SJSA1 (cell line): ENCODE measurements at regions not wholly inside any gene's neighbourhood (a gene's known extent, or its start where the extent isn't known, plus 50 kb on each side); places are given as distances from the start of the nearest gene placed in this dataset.

Experiments
- DNase-seq, 2 experiments: peaks; one replicate each; pipeline ENCODE4 v3.0.0-alpha.2; 2015 to 2020; ENCODE audit warnings: low spot score in 2 of 2, low read depth in 1 of 2
- H3K27ac ChIP-seq: fragments of 250-450 bp; sonication (Bioruptor Pico); 2 replicates; pipeline ENCODE4 v1.5.1; 2020; ENCODE audit warnings: mild to moderate bottlenecking, moderate library complexity
- H3K27me3 ChIP-seq: fragments of 250-450 bp; sonication (Bioruptor Pico); replicated peaks from 2 replicates; pipeline ENCODE4 v1.5.1; 2020; ENCODE audit warnings: mild to moderate bottlenecking, moderate library complexity
- H3K36me3 ChIP-seq: fragments of 250-450 bp; sonication (Bioruptor Pico); 2 replicates; pipeline ENCODE4 v1.5.1; 2020; ENCODE audit warnings: mild to moderate bottlenecking
- H3K4me1 ChIP-seq: fragments of 250-450 bp; sonication (Bioruptor Pico); replicated peaks from 2 replicates; pipeline ENCODE4 v1.6.1; 2021; ENCODE audit warnings: mild to moderate bottlenecking
- H3K4me3 ChIP-seq: fragments of 250-450 bp; sonication (Bioruptor Pico); 2 replicates; pipeline ENCODE4 v1.5.1; 2020; ENCODE audit warnings: mild to moderate bottlenecking
- H3K9me3 ChIP-seq: fragments of 250-450 bp; sonication (Bioruptor Pico); replicated peaks from 2 replicates; pipeline ENCODE4 v1.5.1; 2020; ENCODE audit warnings: mild to moderate bottlenecking

DNA sequence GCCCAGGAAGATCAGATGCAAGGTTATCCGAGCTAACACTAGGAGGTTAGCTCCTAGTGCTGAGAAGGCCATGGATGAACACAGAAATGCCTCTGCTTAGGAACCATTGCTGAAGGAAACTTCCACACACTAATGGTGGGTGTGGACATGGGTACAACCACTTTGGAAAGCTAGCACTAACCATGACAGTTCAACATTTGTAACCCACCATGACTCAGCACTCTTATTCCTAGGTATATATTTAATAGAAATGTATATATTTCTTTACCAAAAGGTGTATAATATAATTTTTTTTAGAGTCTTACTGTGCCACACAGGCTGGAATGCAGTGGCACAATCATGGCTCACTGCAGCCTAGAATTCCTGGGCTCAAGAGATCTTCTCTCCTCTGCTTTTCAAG is 85.3 kb upstream of the BTBD3 start:
- 0 out of 2 replicates have a peak, but pooled peaks cover 7% of the 10 kb centered on the region for H3K4me1 ChIP-seq
- H3K9me3 ChIP-seq: no peaks in the 10 kb centered on the region
- no peak for DNase-seq
- H3K36me3 ChIP-seq: no peaks in the 10 kb centered on the region
- H3K27ac ChIP-seq: no peak overlapping the region
- H3K4me3 ChIP-seq: no peak overlapping the region
- no peaks in the 10 kb centered on the region for H3K27me3 ChIP-seq

DNA sequence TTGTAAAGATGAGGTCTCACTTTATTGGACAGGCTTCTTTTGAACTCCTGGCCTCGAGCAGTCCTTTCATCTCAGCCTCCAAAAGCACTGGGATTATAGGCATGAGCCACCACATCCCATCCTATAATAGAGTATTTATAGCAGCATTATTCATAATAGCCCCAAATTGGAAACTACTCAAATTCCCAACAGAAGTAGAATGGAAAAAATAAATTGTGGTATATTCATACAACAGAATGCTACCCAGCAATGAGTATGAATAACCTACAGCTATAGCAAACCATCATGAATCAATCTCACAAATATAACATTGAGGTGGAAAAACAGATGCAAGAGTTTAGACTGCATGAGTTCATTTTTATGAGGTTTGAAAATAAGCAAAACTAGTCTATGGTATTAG is 84.8 kb upstream of the BTBD3 start:
- DNase-seq: no peak
- no peaks in the 10 kb centered on the region for H3K9me3 ChIP-seq
- H3K36me3 ChIP-seq: no peaks in the 10 kb centered on the region
- 0 out of 2 replicates have a peak, but pooled peaks cover 7% of the 10 kb centered on the region for H3K4me1 ChIP-seq
- H3K27ac ChIP-seq: no peak overlapping the region
- no peak overlapping the region for H3K4me3 ChIP-seq
- no peaks in the 10 kb centered on the region for H3K27me3 ChIP-seq

DNA sequence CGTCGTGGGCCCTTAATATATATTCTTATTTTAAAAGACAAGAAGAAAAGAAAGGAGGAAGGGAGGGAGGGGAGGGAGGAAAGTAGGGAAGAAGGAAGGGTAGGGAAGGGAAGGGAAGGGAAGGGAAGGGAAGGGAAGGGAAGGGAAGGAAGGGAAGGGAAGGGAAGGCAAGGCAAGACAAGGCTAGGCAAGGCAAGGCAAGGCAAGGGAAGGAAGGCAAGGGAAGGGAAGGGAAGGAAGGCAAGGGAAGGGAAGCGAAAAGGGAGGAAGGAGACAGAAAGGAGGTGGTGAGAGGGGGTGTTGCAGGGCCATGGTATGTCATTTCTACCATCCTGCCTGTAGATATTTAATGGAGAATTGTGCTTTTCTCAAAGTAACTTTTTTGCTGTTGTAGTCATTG is 83.9 kb upstream of the BTBD3 start:
- Histone ChIP-seq H3K9me3 (no peaks in the 10 kb centered on the region), H3K4me1 (0 out of 2 replicates have a peak, but pooled peaks cover 7% of the 10 kb centered on the region), H3K27me3 (no peaks in the 10 kb centered on the region), H3K4me3 (no peak overlapping the region), H3K36me3 (no peaks in the 10 kb centered on the region), H3K27ac (no peak overlapping the region)
- DNase-seq: no peak

DNA sequence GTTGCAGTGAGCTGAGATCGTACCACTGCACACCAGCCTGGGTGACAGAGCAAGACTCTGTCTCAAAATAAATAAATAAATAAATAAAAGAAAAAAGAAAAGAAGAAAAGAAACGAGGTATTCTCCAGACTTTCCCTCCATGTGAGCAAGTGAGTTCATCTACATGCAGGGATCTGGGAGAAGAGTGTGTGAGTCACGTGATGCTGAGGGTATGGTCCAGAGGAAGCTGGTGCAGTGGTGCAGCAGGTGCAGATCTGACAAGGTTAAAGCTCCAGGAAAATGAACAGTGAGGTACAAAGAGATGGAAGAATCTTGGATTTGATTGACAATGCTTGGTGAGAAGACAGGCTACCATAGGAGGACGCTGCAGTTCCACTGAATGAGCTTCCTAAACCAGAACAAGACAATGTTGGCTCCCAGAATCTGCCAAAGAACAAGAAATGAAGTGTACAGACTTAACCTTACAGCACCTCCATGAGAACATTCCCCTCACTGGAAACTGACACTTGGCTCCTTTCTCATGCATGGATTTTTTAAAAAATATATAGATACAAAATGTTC is 79.5 kb upstream of the BTBD3 start:
- Histone ChIP-seq H3K4me1 (peaks cover 5% of the 10 kb centered on the region; the same call in 1 of the 2 replicates), H3K27me3 (no peaks in the 10 kb centered on the region), H3K9me3 (no peaks in the 10 kb centered on the region), H3K36me3 (no peaks in the 10 kb centered on the region), H3K27ac (no peak overlapping the region), H3K4me3 (no peak overlapping the region)
- no peak for DNase-seq

DNA sequence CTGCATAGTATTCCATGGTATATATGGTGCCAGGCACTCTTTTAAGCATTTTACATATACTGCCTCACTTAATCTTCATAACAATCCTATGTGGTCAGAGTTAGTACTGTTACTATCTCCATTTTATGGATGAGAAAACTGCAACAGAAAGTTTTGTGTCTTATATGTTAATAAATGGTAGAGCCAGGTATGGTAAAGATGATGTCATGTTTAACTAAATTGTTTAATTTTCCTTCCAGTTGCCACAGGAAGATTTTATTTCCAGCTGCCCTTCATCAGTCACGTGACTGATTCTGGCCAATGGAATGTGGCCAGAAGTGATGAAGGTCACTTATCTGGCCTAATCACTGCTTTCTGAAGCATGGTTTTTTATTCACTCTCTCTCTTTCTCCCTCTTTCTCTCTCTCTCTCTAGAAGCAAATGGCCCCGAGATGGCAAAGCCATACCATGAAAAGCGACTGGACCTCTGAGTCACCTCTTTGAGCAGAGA is 75.7 kb upstream of the BTBD3 start:
- H3K27me3 ChIP-seq: no peaks in the 10 kb centered on the region
- no peak for DNase-seq
- no peaks in the 10 kb centered on the region for H3K9me3 ChIP-seq

DNA sequence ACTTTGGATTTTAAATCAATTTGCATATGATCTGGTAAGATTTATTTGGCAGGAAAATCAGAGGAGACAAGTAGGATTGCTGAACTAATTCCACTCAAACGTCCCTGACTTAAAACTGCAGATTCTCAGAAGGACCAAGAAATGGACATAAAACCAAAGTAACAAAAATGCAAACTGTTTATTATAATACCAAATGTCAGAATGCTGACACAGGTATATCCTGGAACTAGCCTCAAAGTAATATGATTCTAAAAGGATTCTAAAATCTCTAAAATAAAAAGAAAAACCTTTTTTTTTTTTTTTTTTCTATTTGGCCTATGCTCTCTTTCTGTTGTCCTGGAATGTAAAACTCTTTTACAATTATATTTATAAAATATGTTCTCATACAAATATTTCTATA is 74.4 kb upstream of the BTBD3 start:
- Histone ChIP-seq H3K4me3 (no peak overlapping the region), H3K27me3 (no peaks in the 10 kb centered on the region), H3K9me3 (no peaks in the 10 kb centered on the region), H3K36me3 (no peaks in the 10 kb centered on the region), H3K27ac (no peak overlapping the region), H3K4me1 (peaks cover 7% of the 10 kb centered on the region; the same call in 1 of the 2 replicates)
- no peak for DNase-seq

More for the DNA sequence above, 75.7 kb upstream of the BTBD3 start:
- H3K4me1 ChIP-seq: no peaks in the 10 kb centered on the region; the same call in 1 of the 2 replicates
- H3K36me3 ChIP-seq: no peaks in the 10 kb centered on the region
- H3K4me3 ChIP-seq: no peak overlapping the region
- no peak overlapping the region for H3K27ac ChIP-seq

DNA sequence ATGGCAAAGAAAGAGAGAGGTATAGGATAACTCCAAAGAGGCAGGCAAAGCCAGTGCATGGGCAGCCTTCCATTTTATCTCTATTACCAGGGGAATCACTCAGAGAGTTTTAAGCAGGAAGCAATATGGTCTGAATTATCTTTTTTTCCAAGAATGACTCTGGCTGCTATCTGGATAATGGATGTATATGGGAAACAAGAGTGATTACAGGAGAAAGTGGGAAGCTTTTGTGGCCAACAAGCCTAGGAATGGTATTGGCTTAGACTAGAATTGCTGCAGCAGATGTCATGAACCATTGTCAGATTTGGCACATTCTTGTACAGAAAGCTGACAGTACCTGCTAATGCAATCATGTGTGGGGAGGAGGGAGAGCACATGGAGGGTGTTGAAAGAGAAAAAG is 73.0 kb upstream of the BTBD3 start:
- Histone ChIP-seq H3K4me3 (no peak overlapping the region), H3K9me3 (no peaks in the 10 kb centered on the region), H3K27me3 (no peaks in the 10 kb centered on the region), H3K27ac (no peak overlapping the region), H3K4me1 (peaks cover 9% of the 10 kb centered on the region), H3K36me3 (no peaks in the 10 kb centered on the region)
- no peak for DNase-seq

DNA sequence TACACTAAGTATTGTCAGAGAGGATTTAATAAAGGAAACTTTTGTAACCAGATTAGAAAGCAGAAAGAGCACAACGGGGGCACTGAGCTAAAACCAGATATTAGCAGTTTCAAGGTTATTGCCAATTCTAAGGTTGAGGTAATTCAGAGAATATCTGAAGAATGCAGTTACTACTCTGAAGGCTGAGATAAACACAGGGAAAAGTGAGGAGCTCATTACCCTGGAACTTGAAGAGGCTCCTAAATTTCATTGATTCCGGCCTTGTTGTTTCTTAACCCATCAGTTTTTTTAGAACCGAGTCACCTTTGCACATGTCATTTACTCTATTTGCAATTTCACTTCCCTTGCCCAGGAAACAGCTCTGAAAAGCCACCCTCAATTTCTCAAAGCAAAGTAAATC is 72.4 kb upstream of the BTBD3 start:
- DNase-seq: no peak
- no peak overlapping the region for H3K27ac ChIP-seq

DNA sequence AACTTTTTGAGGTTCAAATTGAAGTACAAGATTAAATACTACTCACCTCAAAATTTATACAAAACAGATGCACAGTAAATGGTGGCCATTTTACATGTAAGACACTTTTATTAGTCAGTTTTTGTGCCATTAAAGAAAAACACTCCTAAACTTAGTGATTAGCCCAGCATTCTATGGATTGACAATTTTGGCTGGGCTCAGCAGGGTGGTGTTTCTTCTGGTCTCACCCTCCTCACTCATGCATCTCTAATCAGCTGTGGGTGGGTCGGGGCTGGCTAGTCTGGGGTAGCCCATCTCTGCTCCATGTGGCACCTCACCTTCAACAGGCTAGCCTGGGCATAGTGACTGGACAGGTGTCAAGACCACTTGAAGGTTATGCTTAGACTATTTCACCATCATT is 71.6 kb upstream of the BTBD3 start:
- Histone ChIP-seq H3K36me3 (no peaks in the 10 kb centered on the region), H3K4me1 (peaks cover 22% of the 10 kb centered on the region)

More for the DNA sequence above, 72.4 kb upstream of the BTBD3 start:
- no peaks in the 10 kb centered on the region for H3K27me3 ChIP-seq
- no peak overlapping the region for H3K4me3 ChIP-seq
- H3K4me1 ChIP-seq: peaks cover 16% of the 10 kb centered on the region
- H3K9me3 ChIP-seq: no peaks in the 10 kb centered on the region
- H3K36me3 ChIP-seq: no peaks in the 10 kb centered on the region

DNA sequence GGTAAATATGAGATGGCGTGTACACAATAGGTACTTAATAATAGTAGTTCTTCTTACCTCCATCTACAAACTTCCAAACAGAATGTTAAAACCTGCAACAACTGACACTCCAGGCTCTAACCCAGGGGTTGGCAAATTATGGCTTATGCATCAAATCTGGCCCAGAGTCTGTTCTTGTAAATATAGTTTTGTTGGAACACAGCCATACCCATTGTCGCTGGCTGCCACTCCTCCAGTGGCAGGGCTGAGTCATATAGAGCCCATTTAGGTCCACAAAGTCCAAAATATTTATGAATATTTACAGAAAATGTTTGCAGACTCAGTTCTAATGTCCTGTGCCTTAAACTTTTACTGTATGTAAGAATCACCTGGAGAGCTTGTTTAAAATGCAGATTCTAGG is 69.9 kb upstream of the BTBD3 start:
- H3K4me1 ChIP-seq: peaks cover 34% of the 10 kb centered on the region
- H3K27me3 ChIP-seq: no peaks in the 10 kb centered on the region
- H3K36me3 ChIP-seq: no peaks in the 10 kb centered on the region
- no peak for DNase-seq
- H3K4me3 ChIP-seq: no peak overlapping the region
- no peak overlapping the region for H3K27ac ChIP-seq
- no peaks in the 10 kb centered on the region for H3K9me3 ChIP-seq

More for the DNA sequence above, 71.6 kb upstream of the BTBD3 start:
- no peak overlapping the region for H3K27ac ChIP-seq
- H3K9me3 ChIP-seq: no peaks in the 10 kb centered on the region
- no peaks in the 10 kb centered on the region for H3K27me3 ChIP-seq
- no peak overlapping the region for H3K4me3 ChIP-seq
- DNase-seq: no peak

DNA sequence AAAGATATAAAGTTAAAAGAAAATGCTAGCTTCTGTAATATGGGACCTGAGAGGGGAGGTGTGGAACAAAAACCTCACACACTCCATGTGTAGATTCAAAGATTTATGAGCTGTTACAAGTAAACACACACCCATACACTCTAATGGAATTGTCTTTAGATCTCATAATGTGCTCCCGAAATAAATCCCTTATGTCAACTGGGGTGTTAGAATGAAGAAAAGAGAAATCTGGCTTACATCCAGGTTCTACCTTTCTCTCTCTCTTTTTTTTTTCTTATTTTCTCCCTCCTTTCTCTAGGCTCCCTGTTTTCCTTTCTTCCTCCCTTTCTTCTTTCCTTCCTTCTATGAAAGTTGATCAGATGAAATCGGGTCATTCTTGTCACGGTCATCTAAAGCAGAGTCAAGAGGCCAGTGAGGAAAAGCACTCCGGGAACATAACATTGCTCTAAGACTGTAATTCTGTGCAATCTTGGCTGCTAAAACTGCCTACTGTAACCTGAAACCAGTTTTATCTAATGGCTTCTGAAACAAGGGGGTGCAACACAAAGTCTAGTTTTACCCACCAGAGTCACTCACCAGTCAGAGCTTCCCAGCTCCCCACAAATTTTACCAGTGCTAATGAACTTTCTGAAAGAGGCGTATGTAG is 68.3 kb upstream of the BTBD3 start:
- no peak for DNase-seq
- no peaks in the 10 kb centered on the region for H3K27me3 ChIP-seq

DNA sequence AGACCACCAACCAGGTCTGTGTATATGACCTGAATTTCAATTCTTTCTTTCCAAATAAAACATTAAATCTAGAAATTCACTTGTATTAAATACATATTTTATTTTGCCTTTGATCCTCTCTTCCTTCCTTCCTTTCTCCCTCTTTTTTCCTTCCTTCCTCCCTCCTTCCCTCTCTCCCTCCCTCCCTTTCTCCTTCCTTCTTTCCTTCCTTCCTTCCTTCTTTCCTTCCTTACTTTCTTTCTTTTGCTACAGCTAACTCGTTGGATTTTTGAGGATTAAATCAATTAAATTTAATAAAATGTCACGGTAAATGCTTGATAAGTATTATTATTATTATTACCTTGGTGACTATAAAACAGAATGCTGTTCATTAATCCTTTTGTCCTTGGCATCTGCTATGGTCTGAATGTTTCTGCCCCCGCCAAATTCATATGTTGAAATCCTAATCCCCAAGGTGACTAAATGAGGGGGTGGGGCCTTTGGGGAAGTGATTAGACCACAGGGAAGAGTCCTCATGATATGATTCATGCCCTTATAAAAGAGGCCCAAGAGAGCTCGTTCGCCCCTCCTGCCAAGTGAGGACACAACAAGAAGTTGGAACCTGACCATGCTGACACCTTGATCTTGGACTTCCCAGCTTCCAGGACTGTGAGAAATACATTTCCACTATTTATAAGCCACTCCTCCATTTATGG is 67.6 kb upstream of the BTBD3 start:
- peaks cover 34% of the 10 kb centered on the region for H3K4me1 ChIP-seq
- no peaks in the 10 kb centered on the region for H3K9me3 ChIP-seq
- H3K27ac ChIP-seq: no peak overlapping the region; the same call in 1 of the 2 replicates
- peak in 1 of 2 experiments; percentile 42 for DNase-seq
- H3K4me3 ChIP-seq: no peak overlapping the region
- H3K36me3 ChIP-seq: no peaks in the 10 kb centered on the region
- H3K27me3 ChIP-seq: no peaks in the 10 kb centered on the region

More for the DNA sequence above, 68.3 kb upstream of the BTBD3 start:
- Histone ChIP-seq H3K27ac (no peak overlapping the region), H3K36me3 (no peaks in the 10 kb centered on the region), H3K4me1 (peaks cover 34% of the 10 kb centered on the region), H3K9me3 (no peaks in the 10 kb centered on the region), H3K4me3 (no peak overlapping the region)

DNA sequence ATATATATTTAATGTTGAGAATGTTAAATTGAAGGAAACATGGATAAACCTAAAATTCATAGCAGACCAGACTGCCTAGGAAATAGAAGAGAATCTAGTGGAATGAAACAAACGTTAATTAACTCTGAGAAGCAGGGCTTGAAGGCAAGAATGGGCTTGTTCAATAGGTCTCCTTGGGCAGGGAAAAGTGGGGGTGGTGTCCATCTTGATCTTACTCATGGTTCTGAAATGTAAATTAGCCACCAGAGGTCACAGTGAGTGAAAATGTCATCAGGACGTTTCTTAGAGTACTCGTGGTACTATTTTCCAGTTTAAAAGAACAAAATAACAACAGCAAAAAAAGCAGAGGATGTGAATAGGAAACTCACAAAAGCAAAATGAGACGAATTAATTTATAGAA is 66.8 kb upstream of the BTBD3 start:
- no peaks in the 10 kb centered on the region for H3K9me3 ChIP-seq
- H3K4me3 ChIP-seq: no peak overlapping the region
- H3K27me3 ChIP-seq: no peaks in the 10 kb centered on the region
- no peak overlapping the region; the same call in 1 of the 2 replicates for H3K27ac ChIP-seq
- DNase-seq: peak in 1 of 2 experiments; percentile 25
- H3K4me1 ChIP-seq: peaks cover 34% of the 10 kb centered on the region
- no peaks in the 10 kb centered on the region for H3K36me3 ChIP-seq

DNA sequence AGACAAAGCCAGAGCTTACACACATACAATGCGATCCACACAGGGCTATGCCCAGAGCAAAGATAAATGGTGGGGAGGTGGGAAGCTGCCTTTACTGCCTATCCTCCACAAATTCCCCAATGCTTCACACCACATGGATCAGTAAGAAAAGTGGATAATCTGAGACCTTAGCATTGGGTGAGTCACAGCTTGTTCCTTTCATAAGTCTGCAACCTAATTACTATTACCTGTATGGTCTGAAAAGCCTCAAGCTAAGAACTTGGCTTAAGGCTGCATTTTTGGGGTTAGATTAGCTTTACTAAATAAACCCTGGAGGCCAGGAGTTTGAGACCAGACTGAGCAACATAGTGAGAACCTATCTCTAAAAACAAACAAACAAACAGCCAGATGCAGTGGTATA is 66.0 kb upstream of the BTBD3 start:
- Histone ChIP-seq H3K4me3 (no peak overlapping the region), H3K36me3 (no peaks in the 10 kb centered on the region), H3K27ac (no peak overlapping the region), H3K4me1 (peaks cover 34% of the 10 kb centered on the region), H3K9me3 (no peaks in the 10 kb centered on the region), H3K27me3 (no peaks in the 10 kb centered on the region)
- no peak for DNase-seq
